ENCODE measurements at regions not wholly inside any gene's neighbourhood (a gene's known extent, or its start where the extent isn't known, plus 50 kb on each side); places are given as distances from the start of the nearest gene placed in this dataset.

- no peak for DNase-seq
These were observed 415.5 kb upstream of the COBL start for GRCh38 chr7:51732116-51732515.

- DNase-seq = no peak
These were observed 414.5 kb upstream of the COBL start for GRCh38 chr7:51731075-51731474.

GRCh38 chr7:51727441-51727840, 410.8 kb upstream of the COBL start:
- DNase-seq = no peak

- no peak for DNase-seq
These were observed 390.2 kb upstream of the COBL start for GRCh38 chr7:51706851-51707250.

GRCh38 chr7:51705701-51706100, 389.1 kb upstream of the COBL start:
- DNase-seq = no peak

GRCh38 chr7:51702673-51703072, 386.1 kb upstream of the COBL start:
- DNase-seq = no peak

- no peak for DNase-seq
These were observed 385.3 kb upstream of the COBL start for GRCh38 chr7:51701935-51702334.

GRCh38 chr7:51700593-51701215, 384.1 kb upstream of the COBL start:
- DNase-seq = no peak

- no peak for DNase-seq
These were observed 376.6 kb upstream of the COBL start for GRCh38 chr7:51693258-51693657.

GRCh38 chr7:51689547-51689946, 372.9 kb upstream of the COBL start:
- no peak for DNase-seq

GRCh38 chr7:51685794-51686193, 369.2 kb upstream of the COBL start:
- no peak for DNase-seq

- DNase-seq = no peak
These were observed 364.2 kb upstream of the COBL start for GRCh38 chr7:51680594-51681399.

GRCh38 chr7:51679358-51679757, 362.7 kb upstream of the COBL start:
- DNase-seq = no peak

GRCh38 chr7:51666751-51667150, 350.1 kb upstream of the COBL start:
- peak; percentile 63 for DNase-seq

- no peak for DNase-seq
These were observed 349.7 kb upstream of the COBL start for GRCh38 chr7:51666266-51666665.

- DNase-seq = no peak
These were observed 348.6 kb upstream of the COBL start for GRCh38 chr7:51665045-51665780.

- no peak for DNase-seq
These were observed 343.9 kb upstream of the COBL start for GRCh38 chr7:51660516-51660915.

GRCh38 chr7:51658684-51659083, 342.1 kb upstream of the COBL start:
- DNase-seq = no peak

GRCh38 chr7:51647931-51648351, 331.3 kb upstream of the COBL start:
- DNase-seq = peak; percentile 64

- DNase-seq = peak; percentile 53
These were observed 330.9 kb upstream of the COBL start for GRCh38 chr7:51647486-51647885.

- DNase-seq = no peak
These were observed 329.2 kb upstream of the COBL start for GRCh38 chr7:51645702-51646298.

- DNase-seq = peak; percentile 86
These were observed 328.6 kb upstream of the COBL start for GRCh38 chr7:51645255-51645654.

- no peak for DNase-seq
These were observed 327.6 kb upstream of the COBL start for GRCh38 chr7:51644216-51644615.
